HG03196 (cell line): ENCODE measurements at regions not wholly inside any gene's neighbourhood (a gene's known extent, or its start where the extent isn't known, plus 50 kb on each side); places are given as distances from the start of the nearest gene placed in this dataset.
A peak's percentile ranks its signal among the peaks of the same experiment; 100 is the strongest.

ENCODE experiments used
- ATAC-seq: cut with Tn5 transposase; IDR thresholded peaks from one replicate; pipeline ENCODE4 v1.9.1; 2021; ENCODE audit not compliant: unreplicated experiment

- ATAC-seq, result no peak
These were observed 435.3 kb upstream of the IGFBP3 start for GRCh38 chr7:46356371-46356770.

GRCh38 chr7:46355331-46355730, 434.3 kb upstream of the IGFBP3 start:
- ATAC-seq, result no peak

- ATAC-seq, result no peak
These were observed 431.2 kb upstream of the IGFBP3 start for GRCh38 chr7:46352004-46352954.

DNA sequence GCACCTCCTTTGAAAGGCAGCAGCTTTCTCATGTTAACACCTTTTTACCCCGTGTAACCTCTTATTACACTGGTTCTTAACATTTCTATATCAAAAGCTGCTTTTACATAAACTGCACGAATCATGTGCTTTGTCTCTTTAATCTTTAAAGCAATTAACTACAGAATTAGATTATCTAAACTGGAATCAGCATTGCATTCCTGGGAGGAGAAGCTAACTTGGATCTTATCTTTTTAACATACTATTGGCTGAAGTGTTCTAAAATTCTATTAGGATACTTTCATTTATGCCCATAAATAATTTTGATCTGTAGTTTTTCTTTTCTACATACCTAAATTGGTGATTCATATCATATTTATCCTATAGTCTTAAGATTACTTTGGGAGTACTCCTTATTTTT, 428.4 kb upstream of the IGFBP3 start:
- no peak for ATAC-seq

DNA sequence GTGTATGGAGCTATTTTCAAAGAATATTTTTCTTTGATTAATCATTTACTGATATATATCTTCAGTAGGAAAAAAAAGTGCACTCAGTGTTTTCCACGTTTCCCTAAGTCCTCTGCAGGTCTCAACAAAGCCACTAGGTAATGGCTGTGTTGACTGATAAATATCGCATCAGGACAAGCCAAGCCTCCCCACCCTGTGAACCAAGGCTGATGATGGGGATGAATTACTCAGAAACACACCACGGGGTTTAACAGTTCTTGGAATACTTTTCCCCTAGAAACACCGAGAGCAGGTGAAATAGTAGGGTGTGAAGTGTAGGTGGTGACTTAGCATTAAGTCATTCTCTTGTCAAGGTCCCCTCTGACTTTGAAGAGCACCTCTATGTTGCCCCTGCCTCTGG, 423.5 kb upstream of the IGFBP3 start:
- ATAC-seq, result no peak

DNA sequence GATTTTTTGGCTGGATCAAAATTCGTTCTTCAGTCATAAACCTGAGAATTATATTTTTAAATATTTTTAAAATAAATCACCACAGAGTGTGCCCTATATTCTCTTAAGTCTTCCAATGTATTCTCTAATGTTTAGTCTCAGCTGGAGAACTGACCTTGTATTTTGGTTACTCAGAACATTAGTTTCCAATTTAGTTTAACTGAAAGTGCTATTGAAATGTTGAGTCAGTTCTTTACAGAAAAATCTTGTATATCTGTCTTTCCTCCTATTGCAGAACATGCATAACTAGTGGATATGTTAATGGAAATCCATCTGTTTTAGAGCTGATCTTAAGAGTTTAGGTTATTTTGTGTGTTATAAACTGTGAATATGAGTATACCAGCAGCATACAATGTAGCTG, 422.7 kb upstream of the IGFBP3 start:
- no peak for ATAC-seq

DNA sequence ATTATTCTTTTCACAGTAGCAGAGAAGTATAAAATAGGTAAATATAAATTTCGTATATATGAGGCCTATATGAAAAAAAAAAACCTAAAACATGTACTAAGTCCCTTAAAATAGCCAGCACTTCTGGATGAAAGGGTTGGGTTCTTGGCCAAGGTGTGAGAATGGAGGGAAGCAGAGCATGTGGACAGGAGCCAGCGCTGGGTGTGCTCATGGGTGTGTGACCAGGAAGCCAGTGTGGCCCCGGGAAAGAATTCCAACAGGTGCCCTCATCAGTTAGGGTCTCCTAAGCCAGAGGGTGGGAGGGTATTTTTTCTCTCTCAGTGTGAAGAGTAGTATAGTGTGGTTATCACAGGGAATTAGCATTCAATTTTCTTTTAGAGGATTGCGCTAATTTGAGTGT, 401.9 kb upstream of the IGFBP3 start:
- ATAC-seq, result no peak

GRCh38 chr7:46321556-46322205, 400.6 kb upstream of the IGFBP3 start:
- ATAC-seq, result no peak

- ATAC-seq, result no peak
These were observed 399.9 kb upstream of the IGFBP3 start for GRCh38 chr7:46320956-46321355.

DNA sequence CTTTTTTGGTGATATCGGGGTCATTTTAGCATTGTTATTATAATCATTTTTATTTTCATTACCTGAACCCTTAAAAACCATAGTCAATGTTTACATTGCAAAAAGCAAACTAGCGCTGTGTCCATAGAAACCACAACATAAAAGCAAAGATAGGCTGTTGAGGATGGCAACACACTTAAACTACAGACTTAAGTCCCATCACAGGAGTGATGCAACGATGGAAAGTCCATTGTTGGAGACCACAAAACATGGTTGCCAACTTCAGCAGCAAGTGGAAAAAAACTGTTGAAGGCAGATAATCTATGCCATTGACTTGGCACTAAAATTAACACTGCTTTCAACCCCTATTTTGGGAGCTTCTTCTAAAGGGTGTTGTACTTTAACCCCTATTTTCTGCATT, 398.8 kb upstream of the IGFBP3 start:
- no peak for ATAC-seq

DNA sequence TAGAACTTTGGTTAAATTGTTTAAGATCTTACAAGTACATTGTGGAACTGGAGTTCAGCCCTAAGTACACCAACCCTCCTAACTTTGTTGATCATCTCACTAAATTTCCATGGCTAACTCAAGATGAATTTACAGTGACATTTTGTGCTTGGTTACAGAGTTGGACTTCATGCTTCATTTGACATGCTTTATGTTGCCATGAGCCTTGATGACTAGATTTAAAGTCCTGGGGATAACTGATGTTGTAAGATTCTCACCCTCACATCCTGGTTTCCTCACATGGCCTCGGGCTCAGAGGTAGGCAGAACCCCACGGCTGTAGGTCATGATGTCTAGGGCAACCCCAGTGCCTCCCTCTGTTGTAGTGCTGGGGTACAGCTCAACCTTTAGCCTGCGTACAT, 397.2 kb upstream of the IGFBP3 start:
- no peak for ATAC-seq

DNA sequence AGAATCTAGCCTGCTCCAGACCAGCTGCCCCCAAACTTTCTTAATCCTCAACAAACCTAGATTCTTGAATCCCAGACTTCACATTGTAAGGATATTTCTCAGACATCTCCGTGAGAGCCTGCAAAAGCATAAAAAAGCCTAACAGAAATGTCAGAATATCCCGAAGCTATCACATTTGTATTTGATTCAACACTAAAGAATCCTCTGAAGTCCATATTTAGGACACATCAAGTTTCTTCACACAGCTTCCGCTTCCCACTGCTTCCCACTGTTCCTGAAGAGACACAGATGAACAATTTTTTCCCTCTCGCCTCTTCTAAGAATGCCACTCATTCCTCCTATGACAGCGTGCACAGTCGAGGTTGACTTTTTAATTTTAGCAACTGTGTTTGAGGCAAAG, 396.2 kb upstream of the IGFBP3 start:
- ATAC-seq, result no peak

GRCh38 chr7:46315891-46316290, 394.8 kb upstream of the IGFBP3 start:
- ATAC-seq, result no peak

DNA sequence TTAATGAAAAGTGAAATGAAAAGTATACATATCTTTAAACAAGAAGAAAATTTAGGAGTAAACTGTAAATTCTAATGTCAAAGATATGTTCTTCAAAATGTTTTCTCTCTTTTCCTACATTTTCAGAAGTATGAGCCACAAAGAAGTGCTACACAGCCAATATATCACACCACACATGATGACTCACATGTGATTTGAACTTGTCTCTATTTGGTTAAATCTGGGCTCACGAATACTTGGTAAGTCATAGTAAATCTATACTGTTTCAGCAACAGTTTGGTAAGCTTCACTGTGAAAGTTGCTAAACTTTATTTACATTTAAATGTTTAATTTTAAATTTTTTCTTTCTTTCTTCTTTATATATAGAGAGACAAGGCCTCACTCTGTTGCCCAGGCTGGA, 380.6 kb upstream of the IGFBP3 start:
- no peak for ATAC-seq

DNA sequence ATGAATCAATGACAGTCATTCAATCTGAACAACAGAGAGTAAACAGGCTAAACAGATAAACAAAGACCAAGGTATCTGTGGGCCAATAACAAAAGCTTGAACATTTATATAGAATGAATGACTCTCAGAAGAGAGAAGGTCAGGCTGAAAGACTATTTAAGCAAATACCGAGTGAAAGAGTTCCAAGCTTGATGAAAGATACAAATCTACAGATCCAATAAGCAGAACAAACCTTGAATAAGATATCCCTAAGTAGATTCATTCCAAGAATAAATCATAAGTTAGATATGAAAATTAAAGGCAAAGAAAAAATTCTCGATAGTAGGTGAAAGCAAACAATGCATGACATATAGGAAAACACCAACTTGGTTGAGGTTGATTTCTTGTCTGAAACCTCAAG, 376.4 kb upstream of the IGFBP3 start:
- no peak for ATAC-seq

DNA sequence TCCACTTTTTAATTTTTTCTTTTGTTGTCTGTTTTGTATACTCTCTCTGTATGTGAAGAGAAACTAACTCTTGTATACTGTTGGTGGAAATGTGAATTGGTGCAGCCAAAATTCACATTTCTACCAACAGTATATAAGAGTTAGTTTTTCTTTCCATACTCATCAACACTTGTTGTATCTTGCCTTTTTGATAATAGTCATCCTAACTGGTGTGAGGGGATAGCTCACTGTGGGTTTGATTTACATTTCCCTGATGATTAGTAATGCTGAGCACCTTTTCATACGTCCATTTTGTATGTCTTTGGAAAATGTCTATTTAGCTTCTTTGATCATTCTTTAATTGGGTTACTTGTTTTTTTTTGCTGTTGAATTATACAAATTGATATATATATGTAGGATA, 375.5 kb upstream of the IGFBP3 start:
- no peak for ATAC-seq

DNA sequence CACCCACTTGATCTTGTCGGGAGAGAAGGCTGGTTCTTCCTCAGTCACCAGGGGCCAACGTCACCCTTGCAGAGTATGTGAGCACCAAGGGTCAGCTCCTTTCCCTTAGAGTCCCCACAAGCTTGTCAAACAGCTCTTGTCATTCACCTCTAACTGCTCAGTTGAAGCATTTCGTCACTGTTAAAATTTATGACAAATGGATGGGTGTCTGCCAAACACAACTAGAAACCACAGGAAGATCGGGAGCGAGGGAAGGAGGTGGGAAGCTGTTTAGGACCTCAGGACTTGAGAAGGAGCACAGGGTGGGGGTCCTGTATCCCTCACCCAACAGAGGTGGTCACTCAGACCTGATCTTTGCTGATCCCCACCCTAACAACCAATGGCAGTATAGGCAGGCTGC, 373.3 kb upstream of the IGFBP3 start:
- no peak for ATAC-seq

DNA sequence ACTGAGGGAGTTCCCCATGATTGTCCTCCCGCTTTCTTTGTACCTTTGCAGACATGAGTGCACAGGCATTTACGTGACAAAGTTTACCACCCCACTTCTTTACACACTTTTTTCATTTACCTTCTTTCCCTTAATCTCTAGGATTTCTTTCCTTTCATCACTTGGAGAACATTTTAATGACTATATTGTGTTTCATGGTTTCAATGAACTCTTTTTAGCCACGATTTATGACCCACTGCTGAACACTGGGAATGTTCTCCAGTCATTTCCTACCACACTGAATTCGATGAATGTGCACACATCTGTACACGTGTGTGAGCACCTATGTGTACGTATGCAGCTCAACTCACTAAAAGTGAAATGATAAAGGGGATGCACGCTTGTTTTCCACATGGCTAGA, 371.7 kb upstream of the IGFBP3 start:
- no peak for ATAC-seq

DNA sequence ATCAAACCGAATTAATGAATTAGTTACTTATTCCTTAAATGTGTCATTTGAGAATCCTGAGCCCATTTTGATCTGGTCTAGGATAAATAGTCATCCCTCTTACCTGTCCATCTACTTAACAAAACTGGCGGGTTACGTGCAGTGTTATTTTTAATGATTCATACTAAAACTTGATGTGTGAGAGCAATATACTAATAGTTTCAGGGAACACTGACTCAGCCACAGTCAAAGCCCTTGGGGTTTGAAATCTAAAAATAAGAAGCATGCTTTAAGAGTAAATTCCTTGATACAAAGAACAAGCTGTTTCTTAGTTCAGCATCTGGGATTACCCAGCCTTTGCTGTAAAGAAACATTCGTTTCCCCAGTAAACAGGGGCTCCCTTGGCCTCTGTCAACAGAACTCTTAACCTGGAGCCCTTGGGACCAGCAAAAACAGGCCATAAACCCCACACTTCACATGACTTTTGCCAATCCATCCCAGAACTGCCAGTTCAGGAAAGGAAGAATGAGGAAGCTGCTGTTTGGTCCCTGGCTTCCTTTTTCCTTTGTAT, 370.6 kb upstream of the IGFBP3 start:
- ATAC-seq, result peak; percentile 53

GRCh38 chr7:46291050-46291438, 370.0 kb upstream of the IGFBP3 start:
- ATAC-seq, result peak; percentile 76

DNA sequence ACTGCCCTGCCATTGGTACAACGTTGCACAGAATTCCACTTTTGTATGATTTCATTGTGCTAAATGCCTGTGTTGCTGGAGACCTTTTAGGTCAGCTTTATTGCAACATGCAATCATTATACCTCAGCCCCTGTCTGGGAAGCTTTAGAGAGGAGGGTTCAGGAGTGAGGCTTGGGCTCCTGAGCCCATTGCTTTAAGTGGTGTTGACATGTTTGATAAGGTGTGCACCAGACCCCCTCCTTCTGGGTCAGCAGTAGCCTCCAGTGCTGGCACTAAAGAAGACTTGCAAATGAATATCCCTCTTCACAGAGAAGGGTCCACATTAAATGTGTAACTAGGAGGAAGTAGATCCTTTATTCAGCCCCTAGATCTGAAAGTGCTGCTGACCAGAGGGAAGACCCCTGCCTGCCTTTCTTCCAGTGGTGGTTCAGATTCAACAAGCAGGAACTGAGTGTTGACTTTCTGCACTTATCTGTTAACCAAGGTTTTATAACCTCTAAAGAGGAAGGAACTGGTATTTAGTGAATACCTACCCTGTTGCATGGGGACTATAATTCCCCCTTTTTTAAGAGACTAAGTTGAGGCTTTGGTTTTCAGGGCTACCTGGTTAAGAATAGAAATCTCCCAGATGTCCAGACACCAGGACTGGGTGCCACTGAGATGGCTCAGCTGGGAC, 369.4 kb upstream of the IGFBP3 start:
- ATAC-seq, result no peak

DNA sequence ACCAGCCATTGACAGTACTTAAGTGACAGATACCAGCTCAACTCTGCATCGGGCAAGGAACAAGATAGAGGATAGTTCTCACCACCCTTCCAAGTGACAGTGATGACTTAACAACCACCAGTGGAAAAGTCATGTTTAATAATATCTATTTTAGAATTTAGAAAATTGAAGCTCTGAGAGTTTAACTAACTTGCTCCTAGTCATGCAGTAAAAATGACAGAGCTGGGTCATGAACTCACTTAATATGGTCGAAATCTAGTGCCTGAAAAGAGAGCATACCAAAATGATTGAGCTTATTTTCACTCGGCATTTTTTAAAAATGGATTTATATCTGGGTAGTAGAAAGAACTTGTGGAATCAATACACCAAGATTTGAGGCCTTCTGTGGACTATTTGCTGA, 367.8 kb upstream of the IGFBP3 start:
- no peak for ATAC-seq
